Stimulated activated CD8-positive, alpha-beta memory T cell treated with anti-CD3 and anti-CD28 coated beads, Interleukin-7, amount 100 ng/mL, for 1 hour (primary cell): ENCODE measurements at regions not wholly inside any gene's neighbourhood (a gene's known extent, or its start where the extent isn't known, plus 50 kb on each side); places are given as distances from the start of the nearest gene placed in this dataset.

Source experiments
- DNase-seq, 2 donors: peaks; one replicate each; pipeline ENCODE4 v3.0.0-alpha.2; 2020; ENCODE audit warnings: low read depth in 2 of 2

DNA sequence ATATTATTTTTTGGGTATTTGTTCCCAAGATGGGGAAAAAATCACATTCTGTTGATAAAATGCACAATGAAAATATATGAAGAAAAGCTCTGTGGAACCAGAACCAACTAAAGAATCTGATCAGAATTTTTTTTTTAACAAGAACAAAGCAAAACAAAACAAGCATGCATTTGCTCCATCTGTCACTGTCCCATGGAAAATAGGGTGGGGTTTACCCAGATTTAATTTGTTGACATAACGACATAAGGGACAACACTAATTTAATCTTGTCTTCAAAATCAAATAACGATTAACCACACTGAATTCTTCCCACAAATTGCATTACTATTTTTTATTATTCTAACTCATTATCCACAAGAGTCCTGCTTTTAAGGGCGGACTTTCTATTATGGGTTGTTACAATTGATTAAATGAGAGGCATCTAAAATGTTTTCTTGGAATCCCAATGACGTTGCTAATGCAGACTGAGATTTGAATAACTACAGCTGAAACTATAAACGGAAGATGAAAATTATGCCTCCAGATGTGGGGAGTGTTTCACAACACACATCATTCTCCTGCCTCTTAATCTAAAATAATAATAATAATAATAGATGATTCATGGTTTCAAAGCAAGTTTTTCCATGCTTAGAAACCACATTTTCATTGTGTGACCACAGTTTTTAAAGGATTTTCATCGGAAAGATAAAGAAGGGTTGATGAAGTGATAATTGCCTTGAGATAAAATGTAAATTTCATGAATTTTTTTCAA lies 307.0 kb upstream of the CPEB2 start:
- DNase-seq = no peak

GRCh38 chr4:14700083-14700482 lies 302.2 kb upstream of the CPEB2 start:
- DNase-seq = no peak

DNA sequence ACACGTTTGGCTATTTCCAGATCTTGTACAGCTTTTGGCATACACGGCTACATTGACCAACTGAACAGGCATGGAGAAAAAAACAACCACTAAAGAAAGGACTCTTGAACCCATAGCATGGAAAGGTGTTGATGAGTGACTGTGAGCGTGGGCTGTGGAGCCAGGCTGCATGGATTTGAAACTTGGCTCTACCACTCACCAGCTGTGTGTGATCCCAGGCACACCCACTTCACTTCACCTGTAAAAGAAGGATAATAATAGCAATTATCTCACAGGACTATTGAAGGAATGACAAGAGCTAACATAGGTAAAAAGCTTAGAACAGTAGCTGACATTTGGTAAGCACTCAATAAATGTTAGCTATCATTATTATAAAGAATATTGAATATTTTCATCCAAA lies 301.7 kb upstream of the CPEB2 start:
- no peak for DNase-seq

GRCh38 chr4:14701389-14701788 lies 300.9 kb upstream of the CPEB2 start:
- no peak for DNase-seq

DNA sequence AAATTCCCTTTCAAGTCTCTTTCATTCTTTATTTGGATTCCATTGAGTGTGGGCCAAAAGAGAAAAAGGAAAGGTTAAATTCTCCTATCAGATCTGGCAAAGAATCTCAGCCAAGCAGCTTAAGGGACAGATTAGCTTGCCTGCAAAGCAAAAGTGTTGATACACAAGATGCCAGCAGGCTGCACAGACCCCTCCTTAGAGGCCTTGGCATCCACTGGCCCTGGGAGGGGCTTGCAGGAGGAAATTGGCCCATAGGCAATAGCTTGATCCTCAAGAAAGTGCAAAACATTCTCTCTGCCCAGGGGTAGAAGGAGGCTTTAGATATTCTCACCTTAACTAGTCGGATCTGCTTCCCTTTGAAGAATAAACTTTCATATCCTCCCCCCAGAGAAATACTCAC lies 300.4 kb upstream of the CPEB2 start:
- no peak for DNase-seq

DNA sequence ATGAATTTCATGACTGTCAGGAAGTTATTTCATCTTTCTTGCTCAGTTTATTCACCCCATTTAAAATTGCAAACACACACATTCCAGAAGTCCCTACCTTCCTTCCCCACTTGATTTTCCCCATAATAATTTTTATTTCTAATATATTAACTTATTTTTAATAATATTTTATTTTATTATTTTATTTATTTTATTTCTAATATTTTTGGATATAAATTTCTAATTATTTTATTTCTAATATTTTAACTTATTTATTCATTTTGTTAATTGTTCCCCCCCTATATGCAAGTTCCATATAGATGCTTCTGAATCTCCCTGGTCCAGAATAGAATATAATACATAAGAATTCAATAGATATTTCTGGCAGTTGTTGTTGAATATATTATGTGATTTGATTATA lies 293.7 kb upstream of the CPEB2 start:
- no peak for DNase-seq

GRCh38 chr4:14711259-14711658 lies 291.0 kb upstream of the CPEB2 start:
- no peak for DNase-seq

- DNase-seq = no peak
These were observed 285.6 kb upstream of the CPEB2 start for GRCh38 chr4:14716691-14717090.

GRCh38 chr4:14719053-14719452 lies 283.2 kb upstream of the CPEB2 start:
- DNase-seq = no peak

DNA sequence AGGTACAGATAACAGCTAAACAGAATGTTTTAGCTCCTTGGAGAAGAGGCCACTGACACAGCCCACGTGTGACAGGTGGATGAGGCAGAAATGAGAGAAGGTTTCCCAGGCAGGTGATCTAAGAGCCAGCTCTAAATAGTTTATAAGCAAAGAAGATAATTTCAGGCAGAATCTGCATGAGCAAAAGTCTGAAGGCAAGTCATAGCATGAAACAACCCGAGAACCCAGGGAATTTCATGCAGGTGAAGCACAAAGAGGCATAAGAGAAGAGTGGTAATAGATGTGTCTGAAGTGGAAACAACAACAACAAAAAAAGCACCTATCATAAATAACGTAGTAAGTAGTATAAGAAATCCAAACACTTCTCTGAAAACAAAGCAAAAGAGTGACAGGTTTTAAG lies 275.8 kb upstream of the CPEB2 start:
- no peak for DNase-seq

GRCh38 chr4:14726877-14727361 lies 275.4 kb upstream of the CPEB2 start:
- no peak for DNase-seq

GRCh38 chr4:14729282-14730000 lies 272.8 kb upstream of the CPEB2 start:
- no peak for DNase-seq

DNA sequence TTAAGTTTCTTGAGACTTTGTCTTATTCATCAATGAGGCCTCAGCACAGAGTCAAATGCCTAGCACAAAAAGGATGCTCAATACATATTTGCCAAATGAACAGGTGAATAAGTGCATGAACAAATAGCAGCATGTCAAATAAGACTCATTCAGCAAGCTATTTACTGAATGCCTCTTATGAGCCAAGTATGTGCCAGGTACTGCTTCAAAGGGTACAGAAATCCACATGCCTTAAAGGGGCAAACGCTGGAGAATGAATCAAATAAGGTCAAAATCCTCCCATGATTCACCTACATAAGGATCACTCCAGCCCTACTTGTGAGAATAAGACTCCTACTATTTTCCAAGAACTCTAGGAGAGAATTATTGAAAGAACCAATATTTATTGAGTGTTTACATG lies 260.2 kb upstream of the CPEB2 start:
- DNase-seq = no peak

- DNase-seq = no peak
These were observed 259.1 kb upstream of the CPEB2 start for GRCh38 chr4:14743172-14743571.

DNA sequence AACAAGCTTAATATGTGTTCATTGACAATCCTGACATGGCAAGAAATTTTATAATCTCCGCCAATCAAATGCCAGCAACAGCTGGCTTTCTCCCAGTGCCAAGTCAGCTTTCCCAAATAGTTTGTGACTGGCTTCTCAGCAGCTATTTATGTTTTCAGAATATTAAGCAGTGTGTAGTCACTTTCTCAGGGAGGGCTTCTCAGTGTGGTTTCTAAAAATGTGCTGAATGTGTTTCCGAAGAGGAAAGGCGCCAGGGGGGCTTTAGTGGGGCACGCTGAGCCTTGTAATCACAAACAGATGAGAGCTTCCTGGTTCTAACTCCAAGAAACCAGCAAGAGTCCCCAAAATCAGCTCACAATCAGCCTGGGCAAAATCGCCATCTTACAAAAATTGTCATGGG lies 258.7 kb upstream of the CPEB2 start:
- DNase-seq = no peak

DNA sequence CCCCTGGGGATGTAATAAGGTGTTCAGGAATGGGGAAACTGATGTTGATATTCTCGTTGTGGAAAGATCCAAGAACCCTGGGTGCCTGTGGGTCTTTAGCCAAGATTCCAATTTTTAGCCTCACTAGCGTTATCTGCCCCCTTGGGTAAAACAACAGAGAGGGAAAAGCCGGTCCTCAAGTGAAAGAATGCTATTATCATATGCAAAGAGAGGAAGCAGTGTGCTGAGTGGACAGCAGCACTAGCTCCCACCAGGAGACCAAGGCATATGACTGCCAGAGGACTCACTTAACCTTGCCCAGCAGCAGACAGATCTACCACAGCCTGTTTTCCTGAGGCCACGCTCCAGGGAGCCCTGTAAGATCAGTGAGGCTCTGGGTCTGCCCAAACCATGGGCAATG lies 257.9 kb upstream of the CPEB2 start:
- DNase-seq = no peak

DNA sequence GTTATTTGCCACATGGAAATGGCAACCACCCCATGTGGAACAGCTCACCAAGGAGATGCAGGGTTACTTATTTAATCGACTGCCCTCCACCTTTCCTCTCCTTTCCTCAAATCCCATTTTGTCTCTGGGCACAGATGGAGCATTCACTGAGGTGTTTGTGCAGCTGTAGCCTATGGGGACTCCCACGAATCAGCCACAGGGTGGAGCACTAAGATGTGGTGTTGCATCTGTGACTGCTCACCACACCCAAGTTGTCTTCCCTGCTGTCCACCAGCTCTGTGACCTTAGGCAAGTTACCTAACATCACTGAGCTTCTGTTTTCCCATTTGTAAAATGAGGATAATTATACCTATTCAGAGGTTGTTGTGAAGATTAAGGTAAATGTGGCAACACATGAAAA lies 252.4 kb upstream of the CPEB2 start:
- no peak for DNase-seq

GRCh38 chr4:14752341-14753046 lies 249.8 kb upstream of the CPEB2 start:
- DNase-seq = no peak

GRCh38 chr4:14767142-14767541 lies 235.1 kb upstream of the CPEB2 start:
- no peak for DNase-seq

- no peak for DNase-seq
These were observed 233.8 kb upstream of the CPEB2 start for GRCh38 chr4:14768449-14768848.

DNA sequence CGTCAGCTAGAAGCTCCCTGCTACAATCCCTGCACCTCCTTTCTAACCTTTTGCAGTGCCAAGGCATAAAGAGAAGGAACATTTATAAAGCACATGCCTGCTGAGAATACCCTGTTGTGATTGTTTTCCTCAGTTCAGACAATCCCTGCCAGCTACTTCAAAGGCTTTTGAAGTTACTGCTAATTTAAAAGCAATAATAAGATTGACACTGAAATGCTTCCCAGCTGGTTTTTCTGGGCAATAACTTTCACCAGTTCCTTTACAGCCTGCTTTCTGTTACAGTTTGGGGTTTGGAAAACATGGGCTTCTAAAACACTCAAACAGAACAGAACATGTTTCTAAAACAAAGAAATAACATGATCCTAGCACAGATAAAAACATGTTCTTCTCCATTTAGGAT lies 232.3 kb upstream of the CPEB2 start:
- no peak for DNase-seq

- DNase-seq = no peak
These were observed 231.2 kb upstream of the CPEB2 start for GRCh38 chr4:14771094-14771493.
